GM18519 (cell line): ENCODE measurements at regions not wholly inside any gene's neighbourhood (a gene's known extent, or its start where the extent isn't known, plus 50 kb on each side); places are given as distances from the start of the nearest gene placed in this dataset.
"Not testable (repeated sequence)": the region's sequence is repeated elsewhere in the genome, so short reads cannot be mapped to it uniquely, and the experiment has no call there.

Experiments
- ATAC-seq: cut with Tn5 transposase; IDR thresholded peaks from one replicate; pipeline ENCODE4 v1.9.1; 2021; ENCODE audit warnings: mild to moderate bottlenecking, moderate library complexity; ENCODE audit not compliant: unreplicated experiment, low FRiP score

GRCh38 chr10:109735776-109736175 lies 187.5 kb downstream of the XPNPEP1 start:
- ATAC-seq = no peak

GRCh38 chr10:109732254-109732965 lies 190.9 kb downstream of the XPNPEP1 start:
- ATAC-seq = no peak

- not testable (repeated sequence) for ATAC-seq
These were observed 193.4 kb downstream of the XPNPEP1 start for GRCh38 chr10:109729895-109730294.

GRCh38 chr10:109727436-109727835 lies 195.9 kb downstream of the XPNPEP1 start:
- ATAC-seq = no peak

GRCh38 chr10:109726473-109726872 lies 196.8 kb downstream of the XPNPEP1 start:
- ATAC-seq = no peak

GRCh38 chr10:109723305-109723704 lies 200.0 kb downstream of the XPNPEP1 start:
- no peak for ATAC-seq

GRCh38 chr10:109721453-109722064 lies 201.8 kb downstream of the XPNPEP1 start:
- no peak for ATAC-seq

- ATAC-seq = no peak
These were observed 217.2 kb downstream of the XPNPEP1 start for GRCh38 chr10:109706026-109706560.

- no peak for ATAC-seq
These were observed 221.6 kb downstream of the XPNPEP1 start for GRCh38 chr10:109701633-109702215.

- no peak for ATAC-seq
These were observed 224.2 kb downstream of the XPNPEP1 start for GRCh38 chr10:109698882-109699664.

GRCh38 chr10:109698086-109698485 lies 225.2 kb downstream of the XPNPEP1 start:
- ATAC-seq = no peak

- ATAC-seq = no peak
These were observed 226.1 kb downstream of the XPNPEP1 start for GRCh38 chr10:109696981-109697775.

GRCh38 chr10:109696462-109696861 lies 226.8 kb downstream of the XPNPEP1 start:
- ATAC-seq = no peak

GRCh38 chr10:109695988-109696387 lies 227.3 kb downstream of the XPNPEP1 start:
- ATAC-seq = no peak

- no peak for ATAC-seq
These were observed 233.5 kb downstream of the XPNPEP1 start for GRCh38 chr10:109689785-109690184.

GRCh38 chr10:109679478-109679877 lies 243.8 kb downstream of the XPNPEP1 start:
- ATAC-seq = no peak

GRCh38 chr10:109678857-109679256 lies 244.5 kb downstream of the XPNPEP1 start:
- no peak for ATAC-seq

- no peak for ATAC-seq
These were observed 246.6 kb downstream of the XPNPEP1 start for GRCh38 chr10:109676703-109677102.

- no peak for ATAC-seq
These were observed 254.6 kb downstream of the XPNPEP1 start for GRCh38 chr10:109668703-109669102.

GRCh38 chr10:109668154-109668665 lies 255.1 kb downstream of the XPNPEP1 start:
- no peak for ATAC-seq
